ENCODE measurements at regions not wholly inside any gene's neighbourhood (a gene's known extent, or its start where the extent isn't known, plus 50 kb on each side); places are given as distances from the start of the nearest gene placed in this dataset.

DNA sequence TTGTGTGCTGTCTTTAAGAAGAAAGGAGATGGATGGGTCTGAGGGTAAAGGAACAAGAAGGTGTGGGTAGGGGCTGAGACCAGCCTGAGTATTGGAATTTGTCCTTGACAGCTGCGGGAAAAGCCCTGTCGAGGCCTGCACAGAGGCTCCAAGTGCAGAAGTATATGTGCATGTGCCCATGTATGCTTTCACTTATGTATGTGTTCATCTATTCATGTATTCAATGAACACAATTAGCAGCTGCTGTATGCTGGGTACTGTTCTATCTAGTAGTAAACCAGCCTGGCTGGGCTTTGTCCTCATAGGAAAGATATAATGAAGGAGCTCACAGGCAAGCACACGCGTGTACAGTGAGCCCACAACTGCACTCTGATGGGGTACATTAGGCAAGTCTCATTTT lies 181.4 kb downstream of the CALCRL start:
- TF ChIP-seq CTCF (IDR thresholded peaks at IDR 0.05) = no peak
- TF ChIP-seq POLR2A (IDR thresholded peaks at IDR 0.05) = no peak
